ENCODE measurements at regions not wholly inside any gene's neighbourhood (a gene's known extent, or its start where the extent isn't known, plus 50 kb on each side); places are given as distances from the start of the nearest gene placed in this dataset.

DNA sequence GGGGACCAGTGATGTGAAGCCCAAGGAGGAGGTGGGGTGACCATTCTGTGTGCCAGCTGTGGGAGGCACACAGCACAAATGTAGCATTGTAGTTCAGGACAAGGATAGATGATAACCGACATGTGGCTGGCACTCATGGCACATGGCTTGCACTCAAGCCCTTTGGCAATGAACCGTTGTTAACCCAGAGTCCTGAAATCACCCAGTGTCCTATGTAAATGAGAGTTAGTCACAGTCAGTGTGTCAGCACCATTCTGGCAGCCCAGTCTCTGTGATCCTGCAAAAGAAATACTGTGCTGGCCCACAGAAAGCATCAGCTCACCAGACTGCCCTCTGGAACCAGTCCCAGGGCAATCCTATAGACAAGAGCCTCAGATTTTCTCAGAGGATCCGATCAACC, 339.3 kb downstream of the MID1IP1 start:
- TF ChIP-seq POLR2A (IDR thresholded peaks at IDR 0.05) (no peak), CTCF (IDR thresholded peaks at IDR 0.05) (no peak)
- intact Hi-C loops (cut with DNase I; ENCODE audit: low total_unique reads), result no loop called here
- no peak for DNase-seq

DNA sequence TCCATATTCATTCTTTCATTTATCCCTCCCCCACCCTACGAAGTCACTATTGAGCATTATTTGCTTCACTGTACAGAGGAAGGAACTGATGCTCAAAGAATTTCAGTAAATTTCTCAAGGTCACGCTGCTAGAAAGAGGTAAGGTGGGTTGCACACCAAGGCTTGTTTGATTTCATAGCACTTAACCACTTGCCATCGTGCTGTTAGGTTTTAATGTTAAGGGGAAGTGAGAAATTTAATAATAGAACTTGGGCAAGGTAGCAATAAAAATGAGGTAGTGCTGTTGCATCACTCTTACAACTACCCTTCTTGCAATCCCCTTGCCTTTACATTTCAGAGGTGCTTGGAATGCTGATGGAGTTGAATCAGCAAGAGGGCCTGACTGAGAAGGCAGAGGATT, 343.1 kb downstream of the MID1IP1 start:
- Histone ChIP-seq H3K4me3 (no peak overlapping the region), H3K27ac (no peak overlapping the region), H3K36me3 (no peaks in the 10 kb centered on the region), H3K9me3 (no peaks in the 10 kb centered on the region), H3K4me1 (no peaks in the 10 kb centered on the region), H3K27me3 (no peaks in the 10 kb centered on the region)
- DNase-seq, result no peak
- no peak for TF ChIP-seq CTCF (IDR thresholded peaks at IDR 0.05)
- intact Hi-C loops (cut with DNase I; ENCODE audit: low total_unique reads), result no loop called here

More for the DNA sequence above, 339.3 kb downstream of the MID1IP1 start:
- no peak overlapping the region for H3K27ac ChIP-seq
- H3K9me3 ChIP-seq, result no peaks in the 10 kb centered on the region
- H3K36me3 ChIP-seq, result no peaks in the 10 kb centered on the region
- H3K4me1 ChIP-seq, result no peaks in the 10 kb centered on the region
- no peaks in the 10 kb centered on the region for H3K27me3 ChIP-seq
- H3K4me3 ChIP-seq, result no peak overlapping the region

DNA sequence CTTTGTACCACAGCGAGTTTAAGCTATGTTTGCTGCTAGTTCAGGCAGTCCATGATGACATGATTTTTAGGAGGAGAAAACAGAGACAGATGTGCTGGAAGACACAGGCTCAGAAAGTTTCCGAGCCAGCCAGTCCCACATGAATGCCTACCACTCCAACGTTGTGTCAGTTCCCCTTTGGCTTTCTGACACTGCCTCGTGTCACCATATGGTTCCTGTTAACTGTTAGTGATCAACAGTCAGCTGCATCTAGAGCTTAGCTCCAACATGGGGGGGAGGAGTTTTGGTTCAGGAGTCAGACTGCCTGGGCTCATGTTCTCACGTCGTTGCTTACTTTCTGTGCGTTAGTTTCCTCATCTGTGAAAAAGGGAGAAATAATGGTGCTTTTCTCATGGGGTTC, 343.7 kb downstream of the MID1IP1 start:
- no peaks in the 10 kb centered on the region for H3K27me3 ChIP-seq
- TF ChIP-seq POLR2A (IDR thresholded peaks at IDR 0.05), result no peak
- TF ChIP-seq CTCF (IDR thresholded peaks at IDR 0.05), result no peak
- H3K27ac ChIP-seq, result no peak overlapping the region
- intact Hi-C loops (cut with DNase I; ENCODE audit: low total_unique reads), result no loop called here
- H3K9me3 ChIP-seq, result no peaks in the 10 kb centered on the region
- no peaks in the 10 kb centered on the region for H3K36me3 ChIP-seq
- no peaks in the 10 kb centered on the region for H3K4me1 ChIP-seq
- H3K4me3 ChIP-seq, result no peak overlapping the region
- DNase-seq, result no peak

DNA sequence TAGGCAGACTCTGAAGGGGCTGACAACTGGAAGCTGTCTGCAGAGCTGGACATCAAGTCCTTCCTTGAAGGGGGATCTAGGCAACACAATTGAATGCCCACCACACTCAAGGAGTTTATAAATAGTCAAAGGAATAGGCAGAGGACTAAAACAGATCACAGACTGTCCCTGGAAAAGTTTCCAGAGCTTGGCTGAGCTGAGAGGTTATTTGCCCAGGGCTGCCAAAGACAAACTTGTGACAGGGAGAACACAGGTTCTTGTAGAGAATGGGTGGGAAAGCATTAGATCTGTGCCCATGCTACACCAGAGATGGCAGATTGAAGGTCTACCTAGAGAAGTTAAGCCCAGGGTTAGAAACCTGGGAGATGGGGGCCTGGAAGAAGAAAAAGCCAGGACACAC, 344.6 kb downstream of the MID1IP1 start:
- no peaks in the 10 kb centered on the region for H3K27me3 ChIP-seq
- H3K27ac ChIP-seq, result no peak overlapping the region
- intact Hi-C loops (cut with DNase I; ENCODE audit: low total_unique reads), result no loop called here
- no peaks in the 10 kb centered on the region for H3K36me3 ChIP-seq
- DNase-seq, result no peak
- H3K4me3 ChIP-seq, result no peak overlapping the region
- no peak for TF ChIP-seq CTCF (IDR thresholded peaks at IDR 0.05)
- no peak for TF ChIP-seq POLR2A (IDR thresholded peaks at IDR 0.05)
- H3K4me1 ChIP-seq, result no peaks in the 10 kb centered on the region
- H3K9me3 ChIP-seq, result no peaks in the 10 kb centered on the region

DNA sequence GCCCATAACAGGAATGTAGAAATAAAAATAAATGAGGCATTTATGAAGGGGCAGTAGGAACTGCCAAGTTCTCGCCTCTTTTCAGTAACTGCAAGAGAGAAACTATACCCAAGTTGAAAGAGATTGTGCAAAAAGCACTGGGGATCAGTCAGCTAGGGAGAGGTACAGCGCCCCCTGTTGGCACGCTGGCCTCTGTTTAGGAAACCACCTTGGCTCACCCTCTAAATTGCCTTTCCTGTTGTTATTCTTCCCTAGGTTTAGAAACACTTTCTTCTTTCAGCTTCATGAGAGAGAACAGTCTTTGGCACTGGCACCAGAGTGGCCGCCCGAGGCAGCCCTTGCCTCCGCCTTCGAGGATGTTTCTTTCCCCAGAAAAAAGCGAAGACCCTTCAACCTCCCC, 348.5 kb downstream of the MID1IP1 start:
- no peaks in the 10 kb centered on the region for H3K36me3 ChIP-seq
- no peaks in the 10 kb centered on the region for H3K27me3 ChIP-seq
- H3K4me3 ChIP-seq, result no peak overlapping the region
- TF ChIP-seq POLR2A (IDR thresholded peaks at IDR 0.05) (no peak), CTCF (IDR thresholded peaks at IDR 0.05) (peak; percentile 31 to 48 (median 40))
- H3K9me3 ChIP-seq, result no peaks in the 10 kb centered on the region
- peak; percentile 47 to 50 for DNase-seq
- no peak overlapping the region for H3K27ac ChIP-seq
- H3K4me1 ChIP-seq, result no peaks in the 10 kb centered on the region
- intact Hi-C loops (cut with DNase I; ENCODE audit: low total_unique reads), result no loop called here

Measured in uterus (tissue), 3 donors.